SW480 (cell line): ENCODE measurements at regions not wholly inside any gene's neighbourhood (a gene's known extent, or its start where the extent isn't known, plus 50 kb on each side); places are given as distances from the start of the nearest gene placed in this dataset.

ENCODE experiments used
- DNase-seq: peaks from one replicate; pipeline ENCODE4 v3.0.0-alpha.2; 2016; ENCODE audit warnings: low spot score

- DNase-seq = no peak
Measured at GRCh38 chr21:43302062-43302700, 124.8 kb downstream of the SIK1 start.

- no peak for DNase-seq
Measured at GRCh38 chr21:43301409-43302061, 125.4 kb downstream of the SIK1 start.

GRCh38 chr21:43300496-43301408, 126.2 kb downstream of the SIK1 start:
- no peak for DNase-seq

- no peak for DNase-seq
Measured at GRCh38 chr21:43299441-43300277, 127.3 kb downstream of the SIK1 start.

- no peak for DNase-seq
Measured at GRCh38 chr21:43298546-43299440, 128.1 kb downstream of the SIK1 start.

- no peak for DNase-seq
Measured at GRCh38 chr21:43297989-43298388, 128.9 kb downstream of the SIK1 start.

- DNase-seq = peak; percentile 67
Measured at GRCh38 chr21:43297391-43297981, 128.7 kb downstream of the CRYAA start.

GRCh38 chr21:43295066-43295958, 126.5 kb downstream of the CRYAA start:
- DNase-seq = no peak

GRCh38 chr21:43294194-43294902, 125.5 kb downstream of the CRYAA start:
- no peak for DNase-seq

GRCh38 chr21:43292866-43293142, 124.0 kb downstream of the CRYAA start:
- no peak for DNase-seq

- no peak for DNase-seq
Measured at GRCh38 chr21:43292041-43292865, 123.4 kb downstream of the CRYAA start.

GRCh38 chr21:43291347-43291950, 122.6 kb downstream of the CRYAA start:
- DNase-seq = no peak

- peak; percentile 67 for DNase-seq
Measured at GRCh38 chr21:43290421-43291346, 121.9 kb downstream of the CRYAA start.

- DNase-seq = no peak
Measured at GRCh38 chr21:43289966-43290365, 121.2 kb downstream of the CRYAA start.

- DNase-seq = no peak
Measured at GRCh38 chr21:43289442-43289841, 120.6 kb downstream of the CRYAA start.
